ENCODE measurements at regions not wholly inside any gene's neighbourhood (a gene's known extent, or its start where the extent isn't known, plus 50 kb on each side); places are given as distances from the start of the nearest gene placed in this dataset.

- no peak overlapping the region for H3K4ac ChIP-seq (ENCODE audit: low read depth in 1 of 2, low read length in 2 of 2)
- no peaks in the 10 kb centered on the region for H3K79me1 ChIP-seq (replicated peaks; ENCODE audit: low read length, poor library complexity, severe bottlenecking)
- H4K8ac ChIP-seq (ENCODE audit: low read length), result no peak overlapping the region
- H2AK5ac ChIP-seq (ENCODE audit: low read length, severe bottlenecking), result no peak overlapping the region
- peak; percentile 70 for DNase-seq
- H3K18ac ChIP-seq (ENCODE audit: low read depth in 1 of 2, low read length in 2 of 2), result peak overlapping the region in 1 of 2 experiments; percentile 87
- peaks cover 7% of the 10 kb centered on the region for H3K4me1 ChIP-seq (ENCODE audit: control insufficient read depth, insufficient read depth, low read depth, low read length)
- no peak overlapping the region for H2BK5ac ChIP-seq (ENCODE audit: low read depth, low read length, poor library complexity, severe bottlenecking)
- H3K27ac ChIP-seq (ENCODE audit: low read length, poor library complexity, severe bottlenecking), result peak overlapping the region; percentile 70
- no peak overlapping the region for H3K4me2 ChIP-seq (ENCODE audit: low read length, poor library complexity, severe bottlenecking)
- H3K36me3 ChIP-seq (ENCODE audit: control insufficient read depth in 1 of 2, insufficient read depth in 2 of 2, low read depth in 1 of 2, low read length in 2 of 2), result no peaks in the 10 kb centered on the region
- no peaks in the 10 kb centered on the region for H3K27me3 ChIP-seq (ENCODE audit: control insufficient read depth in 1 of 2, insufficient read depth in 1 of 2, low read length in 2 of 2)
- no peak overlapping the region for H2BK15ac ChIP-seq (ENCODE audit: low read depth, poor library complexity, severe bottlenecking)
- whole genome bisulfite sequencing, result 2% methylated on average over 1 of the region's 3 CpGs
- H3K14ac ChIP-seq (ENCODE audit: low read length in 2 of 2), result no peak overlapping the region
- H3K9ac ChIP-seq (ENCODE audit: low read length), result no peak overlapping the region
- H3K9me3 ChIP-seq (ENCODE audit: control insufficient read depth, low read length), result no peaks in the 10 kb centered on the region
- no peak overlapping the region for H3K4me3 ChIP-seq (ENCODE audit: insufficient read depth in 1 of 2, low read depth in 1 of 2, low read length in 2 of 2)
- no peak overlapping the region for H4K91ac ChIP-seq (ENCODE audit: low read length)
- H2BK120ac ChIP-seq (ENCODE audit: low read depth, low read length), result no peak overlapping the region
- no peak overlapping the region for H3K23ac ChIP-seq (ENCODE audit: low read length in 2 of 2)
- no peak overlapping the region for H2AFZ ChIP-seq (ENCODE audit: low read depth, low read length)
- H2BK12ac ChIP-seq (ENCODE audit: low read length in 2 of 2), result no peak overlapping the region
Measured at GRCh38 chr6:113182370-113183141, 674.6 kb upstream of the MARCKS start.

- no peaks in the 10 kb centered on the region for H3K9me3 ChIP-seq (ENCODE audit: control insufficient read depth, low read length)
- peak overlapping the region; percentile 45 for H3K27ac ChIP-seq (ENCODE audit: low read length, poor library complexity, severe bottlenecking)
- H2AK5ac ChIP-seq (ENCODE audit: low read length, severe bottlenecking), result no peak overlapping the region
- no peak overlapping the region for H2BK15ac ChIP-seq (ENCODE audit: low read depth, poor library complexity, severe bottlenecking)
- no peak overlapping the region for H2BK120ac ChIP-seq (ENCODE audit: low read depth, low read length)
- no peak overlapping the region for H4K91ac ChIP-seq (ENCODE audit: low read length)
- H3K4me2 ChIP-seq (ENCODE audit: low read length, poor library complexity, severe bottlenecking), result no peak overlapping the region
- H2BK5ac ChIP-seq (ENCODE audit: low read depth, low read length, poor library complexity, severe bottlenecking), result no peak overlapping the region
- no peak overlapping the region for H3K4me3 ChIP-seq (ENCODE audit: insufficient read depth in 1 of 2, low read depth in 1 of 2, low read length in 2 of 2)
- peaks cover 7% of the 10 kb centered on the region for H3K4me1 ChIP-seq (ENCODE audit: control insufficient read depth, insufficient read depth, low read depth, low read length)
- peak; percentile 67 for DNase-seq
- no peaks in the 10 kb centered on the region for H3K36me3 ChIP-seq (ENCODE audit: control insufficient read depth in 1 of 2, insufficient read depth in 2 of 2, low read depth in 1 of 2, low read length in 2 of 2)
- H2BK12ac ChIP-seq (ENCODE audit: low read length in 2 of 2), result peak overlapping the region in 1 of 2 experiments; percentile 33
- H3K18ac ChIP-seq (ENCODE audit: low read depth in 1 of 2, low read length in 2 of 2), result peak overlapping the region in 1 of 2 experiments; percentile 58
- H3K79me1 ChIP-seq (replicated peaks; ENCODE audit: low read length, poor library complexity, severe bottlenecking), result no peaks in the 10 kb centered on the region
- H4K8ac ChIP-seq (ENCODE audit: low read length), result no peak overlapping the region
- WGBS, result 54% methylated on average over 3 of the region's 3 CpGs
- H3K9ac ChIP-seq (ENCODE audit: low read length), result peak overlapping the region; percentile 17
- no peak overlapping the region for H3K23ac ChIP-seq (ENCODE audit: low read length in 2 of 2)
- no peak overlapping the region for H3K4ac ChIP-seq (ENCODE audit: low read depth in 1 of 2, low read length in 2 of 2)
- no peaks in the 10 kb centered on the region for H3K27me3 ChIP-seq (ENCODE audit: control insufficient read depth in 1 of 2, insufficient read depth in 1 of 2, low read length in 2 of 2)
- H3K14ac ChIP-seq (ENCODE audit: low read length in 2 of 2), result no peak overlapping the region
- no peak overlapping the region for H2AFZ ChIP-seq (ENCODE audit: low read depth, low read length)
Measured at GRCh38 chr6:113184291-113184690, 672.9 kb upstream of the MARCKS start.

- no peaks in the 10 kb centered on the region for H3K9me3 ChIP-seq (ENCODE audit: control insufficient read depth, low read length)
- H3K4me3 ChIP-seq (ENCODE audit: insufficient read depth in 1 of 2, low read depth in 1 of 2, low read length in 2 of 2), result no peak overlapping the region
- no peak overlapping the region for H3K9ac ChIP-seq (ENCODE audit: low read length)
- no peak overlapping the region for H2BK5ac ChIP-seq (ENCODE audit: low read depth, low read length, poor library complexity, severe bottlenecking)
- no peak overlapping the region for H3K18ac ChIP-seq (ENCODE audit: low read depth in 1 of 2, low read length in 2 of 2)
- no peak overlapping the region for H4K91ac ChIP-seq (ENCODE audit: low read length)
- H2AK5ac ChIP-seq (ENCODE audit: low read length, severe bottlenecking), result peak overlapping the region; percentile 24
- H4K8ac ChIP-seq (ENCODE audit: low read length), result no peak overlapping the region
- H2AFZ ChIP-seq (ENCODE audit: low read depth, low read length), result no peak overlapping the region
- peaks cover 7% of the 10 kb centered on the region for H3K4me1 ChIP-seq (ENCODE audit: control insufficient read depth, insufficient read depth, low read depth, low read length)
- no peaks in the 10 kb centered on the region for H3K27me3 ChIP-seq (ENCODE audit: control insufficient read depth in 1 of 2, insufficient read depth in 1 of 2, low read length in 2 of 2)
- H3K27ac ChIP-seq (ENCODE audit: low read length, poor library complexity, severe bottlenecking), result peak overlapping the region; percentile 45
- H3K4me2 ChIP-seq (ENCODE audit: low read length, poor library complexity, severe bottlenecking), result no peak overlapping the region
- H2BK120ac ChIP-seq (ENCODE audit: low read depth, low read length), result no peak overlapping the region
- H3K36me3 ChIP-seq (ENCODE audit: control insufficient read depth in 1 of 2, insufficient read depth in 2 of 2, low read depth in 1 of 2, low read length in 2 of 2), result no peaks in the 10 kb centered on the region
- no peak overlapping the region for H2BK12ac ChIP-seq (ENCODE audit: low read length in 2 of 2)
- no peak overlapping the region for H2BK15ac ChIP-seq (ENCODE audit: low read depth, poor library complexity, severe bottlenecking)
- no peak overlapping the region for H3K14ac ChIP-seq (ENCODE audit: low read length in 2 of 2)
- H3K4ac ChIP-seq (ENCODE audit: low read depth in 1 of 2, low read length in 2 of 2), result no peak overlapping the region
- H3K79me1 ChIP-seq (replicated peaks; ENCODE audit: low read length, poor library complexity, severe bottlenecking), result no peaks in the 10 kb centered on the region
- no peak overlapping the region for H3K23ac ChIP-seq (ENCODE audit: low read length in 2 of 2)
- DNase-seq, result no peak
- WGBS, result 97% methylated on average over 1 of the region's 2 CpGs
Measured at GRCh38 chr6:113184736-113185135, 672.4 kb upstream of the MARCKS start.

GRCh38 chr6:113185299-113185698 is 671.8 kb upstream of the MARCKS start:
- Histone ChIP-seq H2BK12ac (ENCODE audit: low read length in 2 of 2) (no peak overlapping the region), H4K91ac (ENCODE audit: low read length) (no peak overlapping the region), H3K4me1 (ENCODE audit: control insufficient read depth, insufficient read depth, low read depth, low read length) (peaks cover 7% of the 10 kb centered on the region), H3K36me3 (ENCODE audit: control insufficient read depth in 1 of 2, insufficient read depth in 2 of 2, low read depth in 1 of 2, low read length in 2 of 2) (no peaks in the 10 kb centered on the region), H2BK5ac (ENCODE audit: low read depth, low read length, poor library complexity, severe bottlenecking) (no peak overlapping the region), H3K23ac (ENCODE audit: low read length in 2 of 2) (no peak overlapping the region), H2BK120ac (ENCODE audit: low read depth, low read length) (no peak overlapping the region), H3K4me2 (ENCODE audit: low read length, poor library complexity, severe bottlenecking) (no peak overlapping the region), H4K8ac (ENCODE audit: low read length) (no peak overlapping the region), H3K4ac (ENCODE audit: low read depth in 1 of 2, low read length in 2 of 2) (no peak overlapping the region), H3K27me3 (ENCODE audit: control insufficient read depth in 1 of 2, insufficient read depth in 1 of 2, low read length in 2 of 2) (no peaks in the 10 kb centered on the region), H3K27ac (ENCODE audit: low read length, poor library complexity, severe bottlenecking) (peak overlapping the region; percentile 30), H3K4me3 (ENCODE audit: insufficient read depth in 1 of 2, low read depth in 1 of 2, low read length in 2 of 2) (no peak overlapping the region), H3K79me1 (replicated peaks; ENCODE audit: low read length, poor library complexity, severe bottlenecking) (no peaks in the 10 kb centered on the region), H3K14ac (ENCODE audit: low read length in 2 of 2) (no peak overlapping the region), H3K9ac (ENCODE audit: low read length) (no peak overlapping the region), H2AK5ac (ENCODE audit: low read length, severe bottlenecking) (peak overlapping the region; percentile 93), H3K9me3 (ENCODE audit: control insufficient read depth, low read length) (no peaks in the 10 kb centered on the region), H2BK15ac (ENCODE audit: low read depth, poor library complexity, severe bottlenecking) (no peak overlapping the region), H2AFZ (ENCODE audit: low read depth, low read length) (no peak overlapping the region), H3K18ac (ENCODE audit: low read depth in 1 of 2, low read length in 2 of 2) (peak overlapping the region in 1 of 2 experiments; percentile 16)
- peak; percentile 22 for DNase-seq

Measured in mesenchymal stem cell (in vitro differentiated cells and primary cell).